ENCODE measurements at regions not wholly inside any gene's neighbourhood (a gene's known extent, or its start where the extent isn't known, plus 50 kb on each side); places are given as distances from the start of the nearest gene placed in this dataset.

GRCh38 chr7:46557781-46558180, 636.7 kb upstream of the IGFBP3 start:
- H3K4me3 Mint-ChIP-seq = no peak overlapping the region
- H3K4me1 Mint-ChIP-seq = no peaks in the 10 kb centered on the region
- ATAC-seq = no peak
- no peaks in the 10 kb centered on the region; the same call in 1 of the 2 replicates for H3K27me3 Mint-ChIP-seq (ENCODE audit: low read depth)
- H3K36me3 Mint-ChIP-seq = no peaks in the 10 kb centered on the region
- POLR2A ChIA-PET = no interaction called here
- H3K9me3 Mint-ChIP-seq = peaks cover 15% of the 10 kb centered on the region
- no peak for TF ChIP-seq IRF1 (CRISPR knock-in tag; IDR thresholded peaks at IDR 0.05)
- TF ChIP-seq FOXK1 (CRISPR knock-in tag; IDR thresholded peaks at IDR 0.05) = no peak
- TF ChIP-seq FOXP4 (CRISPR knock-in tag; IDR thresholded peaks at IDR 0.05) = no peak
- no peak for TF ChIP-seq NR3C1 (CRISPR knock-in tag; conservative IDR thresholded peaks at IDR 0.05; ENCODE audit: low read depth)
- TF ChIP-seq E2F5 (CRISPR knock-in tag; IDR thresholded peaks at IDR 0.05) = no peak
- no peak for TF ChIP-seq PREB (CRISPR knock-in tag; IDR thresholded peaks at IDR 0.05; ENCODE audit: borderline replicate concordance)
- no peak for TF ChIP-seq PRRX2 (CRISPR knock-in tag; IDR thresholded peaks at IDR 0.05)
- no peak for TF ChIP-seq HMGA2 (CRISPR knock-in tag; IDR thresholded peaks at IDR 0.05)
- no peak for TF ChIP-seq MXD4 (CRISPR knock-in tag; IDR thresholded peaks at IDR 0.05; ENCODE audit: borderline replicate concordance)
- no peak for TF ChIP-seq ZNF232 (CRISPR knock-in tag; IDR thresholded peaks at IDR 0.05)
- no peak for TF ChIP-seq GABPB1 (CRISPR knock-in tag; IDR thresholded peaks at IDR 0.05)
- no peak for TF ChIP-seq IRF2 (CRISPR knock-in tag; IDR thresholded peaks at IDR 0.05; ENCODE audit: borderline replicate concordance, low read depth)
- no peak for TF ChIP-seq TP53 (CRISPR knock-in tag; IDR thresholded peaks at IDR 0.05)
- TF ChIP-seq ATF1 (CRISPR knock-in tag; IDR thresholded peaks at IDR 0.05) = no peak
- no peak for DNase-seq (ENCODE audit: low spot score)
- H3K27ac Mint-ChIP-seq = no peak overlapping the region
- CTCF ChIA-PET = no interaction called here

- ATAC-seq (no peak), DNase-seq (ENCODE audit: low spot score) (no peak)
- ChIA-PET CTCF (no interaction called here), POLR2A (no interaction called here)
- no peak for TF ChIP-seq NFYB (CRISPR knock-in tag; conservative IDR thresholded peaks at IDR 0.05; ENCODE audit: low read depth)
- TF ChIP-seq ELF4 (CRISPR knock-in tag; IDR thresholded peaks at IDR 0.05; ENCODE audit: low read depth) = no peak
- TF ChIP-seq AR (CRISPR knock-in tag; IDR thresholded peaks at IDR 0.05) = no peak
- TF ChIP-seq TEAD4 (CRISPR knock-in tag; IDR thresholded peaks at IDR 0.05) = no peak
- TF ChIP-seq MAX (CRISPR knock-in tag; IDR thresholded peaks at IDR 0.05) = no peak
- no peak for TF ChIP-seq ZBTB21 (CRISPR knock-in tag; IDR thresholded peaks at IDR 0.05; ENCODE audit: borderline replicate concordance)
- TF ChIP-seq ZNF423 (CRISPR knock-in tag; IDR thresholded peaks at IDR 0.05) = no peak
- no peak for TF ChIP-seq ESRRA (CRISPR knock-in tag; IDR thresholded peaks at IDR 0.05; ENCODE audit: borderline replicate concordance)
- TF ChIP-seq PRRX2 (CRISPR knock-in tag; IDR thresholded peaks at IDR 0.05) = no peak
- TF ChIP-seq USF1 (CRISPR knock-in tag; IDR thresholded peaks at IDR 0.05) = no peak
- Mint-ChIP-seq H3K27me3 (ENCODE audit: low read depth) (no peaks in the 10 kb centered on the region; the same call in 1 of the 2 replicates), H3K27ac (no peak overlapping the region), H3K36me3 (no peaks in the 10 kb centered on the region), H3K4me3 (no peak overlapping the region), H3K9me3 (peaks cover 12% of the 10 kb centered on the region), H3K4me1 (no peaks in the 10 kb centered on the region)
Measured at GRCh38 chr7:46557295-46557711, 636.2 kb upstream of the IGFBP3 start.
